ENCODE measurements at regions not wholly inside any gene's neighbourhood (a gene's known extent, or its start where the extent isn't known, plus 50 kb on each side); places are given as distances from the start of the nearest gene placed in this dataset.

DNA sequence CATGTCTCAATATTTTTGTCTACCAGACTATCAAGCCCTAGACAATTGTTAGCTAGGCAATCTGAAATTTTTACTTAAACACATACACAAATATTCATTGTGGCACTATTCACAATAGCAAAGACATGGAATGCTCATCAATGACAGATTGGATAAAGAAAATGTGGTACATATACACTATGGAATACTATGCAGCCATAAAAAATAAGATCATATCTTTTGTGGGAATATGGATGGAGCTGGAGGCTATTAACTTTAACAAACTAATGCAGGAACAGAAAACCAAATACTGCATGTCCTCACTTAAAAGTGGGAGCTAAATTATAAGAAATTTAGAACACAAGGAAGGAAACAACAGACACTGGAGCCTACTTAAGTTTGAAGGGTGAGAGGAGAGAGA, 288.6 kb upstream of the MIR17HG start:
- ATAC-seq (no peak), DNase-seq (no peak)
- Histone ChIP-seq H3K4me1 (ENCODE audit: low read depth) (no peaks in the 10 kb centered on the region), H3K4me3 (no peak overlapping the region), H3K36me3 (ENCODE audit: low read depth) (no peaks in the 10 kb centered on the region), H3K9me3 (no peaks in the 10 kb centered on the region)
- intact Hi-C loops (cut with DNase I, micrococcal nuclease) = no loop called here
- TF ChIP-seq, protein P1, sequence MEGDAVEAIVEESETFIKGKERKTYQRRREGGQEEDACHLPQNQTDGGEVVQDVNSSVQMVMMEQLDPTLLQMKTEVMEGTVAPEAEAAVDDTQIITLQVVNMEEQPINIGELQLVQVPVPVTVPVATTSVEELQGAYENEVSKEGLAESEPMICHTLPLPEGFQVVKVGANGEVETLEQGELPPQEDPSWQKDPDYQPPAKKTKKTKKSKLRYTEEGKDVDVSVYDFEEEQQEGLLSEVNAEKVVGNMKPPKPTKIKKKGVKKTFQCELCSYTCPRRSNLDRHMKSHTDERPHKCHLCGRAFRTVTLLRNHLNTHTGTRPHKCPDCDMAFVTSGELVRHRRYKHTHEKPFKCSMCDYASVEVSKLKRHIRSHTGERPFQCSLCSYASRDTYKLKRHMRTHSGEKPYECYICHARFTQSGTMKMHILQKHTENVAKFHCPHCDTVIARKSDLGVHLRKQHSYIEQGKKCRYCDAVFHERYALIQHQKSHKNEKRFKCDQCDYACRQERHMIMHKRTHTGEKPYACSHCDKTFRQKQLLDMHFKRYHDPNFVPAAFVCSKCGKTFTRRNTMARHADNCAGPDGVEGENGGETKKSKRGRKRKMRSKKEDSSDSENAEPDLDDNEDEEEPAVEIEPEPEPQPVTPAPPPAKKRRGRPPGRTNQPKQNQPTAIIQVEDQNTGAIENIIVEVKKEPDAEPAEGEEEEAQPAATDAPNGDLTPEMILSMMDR (IDR thresholded peaks at IDR 0.05) = no peak

DNA sequence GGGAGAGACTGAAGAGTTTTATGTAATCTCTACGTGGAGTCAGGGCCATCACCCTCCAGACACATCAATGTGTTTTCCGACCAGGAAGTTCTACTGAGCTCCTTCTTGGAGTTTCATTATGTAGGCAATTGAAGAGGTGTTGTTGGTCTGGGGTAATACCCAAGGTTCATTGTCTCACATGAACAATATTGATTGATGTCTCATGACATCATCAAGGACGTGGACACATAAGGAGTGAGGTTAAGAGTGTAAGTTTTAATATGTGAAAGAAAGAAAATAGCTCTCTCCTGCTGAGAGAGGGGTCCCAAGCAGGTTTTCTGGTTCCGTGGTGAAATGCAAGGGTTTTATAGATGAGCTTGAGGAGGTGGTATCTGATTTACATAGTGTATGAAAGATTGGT, 280.7 kb upstream of the MIR17HG start:
- Histone ChIP-seq H3K4me3 (no peak overlapping the region), H3K4me1 (ENCODE audit: low read depth) (no peaks in the 10 kb centered on the region), H3K9me3 (no peaks in the 10 kb centered on the region), H3K36me3 (ENCODE audit: low read depth) (no peaks in the 10 kb centered on the region)
- DNase-seq (no peak), ATAC-seq (no peak)
- intact Hi-C loops (cut with DNase I, micrococcal nuclease) = no loop called here
- TF ChIP-seq, protein P1 (IDR thresholded peaks at IDR 0.05) = no peak

DNA sequence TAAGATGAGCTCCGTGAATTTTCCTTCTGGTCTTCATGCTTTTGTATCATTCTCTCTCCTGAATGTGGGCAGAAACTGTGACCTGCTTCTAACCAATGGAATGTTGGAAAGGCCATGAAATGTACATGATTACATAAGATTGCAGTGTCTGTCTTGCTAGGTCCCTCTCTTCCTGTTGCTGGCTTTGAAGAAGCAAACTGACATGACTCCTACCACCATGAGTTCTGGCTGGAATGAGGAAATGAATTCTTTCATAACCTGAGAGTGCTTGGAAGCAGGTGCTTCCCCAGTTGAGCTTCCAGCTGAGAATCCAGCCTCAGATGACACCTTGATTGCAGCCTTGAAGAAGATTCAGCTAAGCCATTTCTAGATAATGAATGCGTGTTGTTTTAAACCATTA, 275.0 kb upstream of the MIR17HG start:
- TF ChIP-seq, protein P1 (IDR thresholded peaks at IDR 0.05) = no peak
- intact Hi-C loops (cut with DNase I, micrococcal nuclease) = no loop called here
- no peaks in the 10 kb centered on the region for H3K9me3 ChIP-seq
- no peak for DNase-seq
- no peak overlapping the region for H3K4me3 ChIP-seq
- H3K36me3 ChIP-seq (ENCODE audit: low read depth) = no peaks in the 10 kb centered on the region
- no peak for ATAC-seq
- no peaks in the 10 kb centered on the region for H3K4me1 ChIP-seq (ENCODE audit: low read depth)

DNA sequence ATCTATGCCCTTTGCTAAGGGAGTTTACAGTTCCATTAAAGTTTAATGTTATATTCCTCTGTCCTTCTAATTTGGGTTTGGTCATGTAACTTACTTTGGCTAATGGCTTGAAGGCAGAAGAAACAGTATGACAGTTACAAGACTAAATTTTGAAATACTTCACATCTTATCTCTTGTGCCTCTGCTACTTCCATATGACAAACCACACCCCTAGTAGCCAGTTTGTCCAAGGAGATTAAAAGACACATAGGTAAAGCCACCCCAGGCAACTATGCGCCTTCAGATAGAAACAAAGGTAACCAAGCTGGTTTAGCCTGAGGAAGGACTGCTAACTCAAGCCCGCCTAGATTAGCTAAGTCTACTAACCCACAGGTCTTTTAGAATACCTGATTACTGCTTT, 273.4 kb upstream of the MIR17HG start:
- Histone ChIP-seq H3K4me3 (no peak overlapping the region), H3K9me3 (no peaks in the 10 kb centered on the region), H3K36me3 (ENCODE audit: low read depth) (no peaks in the 10 kb centered on the region), H3K4me1 (ENCODE audit: low read depth) (no peaks in the 10 kb centered on the region)
- DNase-seq = no peak
- no peak for ATAC-seq
- intact Hi-C loops (cut with DNase I, micrococcal nuclease) = no loop called here
- TF ChIP-seq, protein P1 (IDR thresholded peaks at IDR 0.05) = no peak

DNA sequence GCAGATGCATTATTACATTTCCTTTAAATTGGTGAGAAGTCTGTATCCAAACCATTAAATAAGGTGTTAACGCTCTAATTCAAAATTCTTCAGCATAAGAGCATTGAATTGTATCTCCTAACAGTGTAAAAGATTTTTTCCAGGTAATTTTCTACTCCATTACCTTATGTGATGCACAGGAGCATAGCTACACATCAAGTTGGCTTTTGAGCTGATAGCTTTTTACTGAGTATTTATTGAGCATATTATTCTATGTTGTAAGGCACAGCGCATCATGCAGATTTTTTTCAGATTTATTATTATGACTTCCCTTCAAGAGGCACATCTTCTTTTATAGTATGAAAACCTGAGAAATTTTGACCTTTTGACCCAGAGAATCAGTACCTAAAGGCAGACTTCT, 270.7 kb upstream of the MIR17HG start:
- intact Hi-C loops (cut with DNase I, micrococcal nuclease) = no loop called here
- Histone ChIP-seq H3K36me3 (ENCODE audit: low read depth) (no peaks in the 10 kb centered on the region), H3K9me3 (no peaks in the 10 kb centered on the region), H3K4me3 (no peak overlapping the region), H3K4me1 (ENCODE audit: low read depth) (no peaks in the 10 kb centered on the region)
- DNase-seq (no peak), ATAC-seq (no peak)
- TF ChIP-seq, protein P1 (IDR thresholded peaks at IDR 0.05) = no peak

DNA sequence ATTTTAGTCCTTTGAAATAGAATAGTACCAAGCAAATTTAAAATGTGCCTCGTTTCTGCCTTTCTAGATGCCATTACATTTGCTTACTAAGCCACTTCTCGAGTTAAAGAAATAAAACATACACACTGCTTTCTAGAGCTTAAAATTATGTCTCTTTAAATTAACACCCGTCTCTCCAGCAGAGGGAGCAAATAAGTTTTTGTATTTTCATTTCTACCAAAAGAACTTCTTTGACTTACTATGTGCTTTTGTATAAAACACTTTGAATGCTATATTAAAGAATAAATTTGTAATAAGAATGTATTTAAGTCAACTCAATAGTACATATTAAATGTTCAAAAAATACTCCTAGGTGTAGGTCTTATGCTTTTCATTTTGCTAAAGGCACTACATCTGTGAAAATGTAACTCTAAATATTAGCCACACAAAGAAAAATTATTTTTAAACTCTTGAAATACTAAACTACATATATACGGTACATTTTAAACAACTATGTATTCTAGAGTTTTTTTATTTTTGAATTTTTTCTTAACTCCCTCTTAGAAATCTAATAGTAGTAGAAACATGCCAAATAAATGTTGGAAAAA, 269.3 kb upstream of the MIR17HG start:
- TF ChIP-seq, protein P1 (IDR thresholded peaks at IDR 0.05) = no peak
- Histone ChIP-seq H3K4me3 (no peak overlapping the region), H3K36me3 (ENCODE audit: low read depth) (no peaks in the 10 kb centered on the region), H3K9me3 (no peaks in the 10 kb centered on the region), H3K4me1 (ENCODE audit: low read depth) (no peaks in the 10 kb centered on the region)
- intact Hi-C loops (cut with DNase I, micrococcal nuclease) = no loop called here
- no peak for ATAC-seq
- DNase-seq = no peak
